ENCODE measurements at regions not wholly inside any gene's neighbourhood (a gene's known extent, or its start where the extent isn't known, plus 50 kb on each side); places are given as distances from the start of the nearest gene placed in this dataset.

GRCh38 chr6:143564484-143565017 lies 53.0 kb upstream of the FUCA2 start:
- no peak for DNase-seq (ENCODE audit: low spot score)
- intact Hi-C loops (cut with DNase I), result loop anchor here in 1 of 2 donors (5.0 kb wide), 1 partner anchor 888 kb away; no protein-coding TSS in a partner anchor

- intact Hi-C loops (cut with DNase I), result loop anchor here in 1 of 2 donors (5.0 kb wide), 1 partner anchor 890 kb away; no protein-coding TSS in a partner anchor
- no peak for DNase-seq (ENCODE audit: low spot score)
Measured at GRCh38 chr6:143562143-143562542, 50.6 kb upstream of the FUCA2 start.
